Large intestine (tissue), 3 donors: ENCODE measurements at regions not wholly inside any gene's neighbourhood (a gene's known extent, or its start where the extent isn't known, plus 50 kb on each side); places are given as distances from the start of the nearest gene placed in this dataset.

ENCODE experiments used
- DNase-seq, 2 donors: peaks; one replicate each; pipeline versions ENCODE4 v3.0.0 to v3.0.0-alpha.2; 2013
- H3K27ac ChIP-seq: one replicate; pipeline ENCODE4 v1.5.1; 2013; ENCODE audit warnings: low read length
- H3K27me3 ChIP-seq: 2 replicates; pipeline ENCODE4 v1.6.1; 2013; ENCODE audit warnings: low read length; ENCODE audit not compliant: control insufficient read depth, insufficient read depth
- H3K36me3 ChIP-seq: 2 replicates; pipeline ENCODE4 v1.6.1; 2013; ENCODE audit warnings: low read length; ENCODE audit not compliant: control insufficient read depth, insufficient read depth
- H3K4me1 ChIP-seq: one replicate; pipeline ENCODE4 v1.6.1; 2013; ENCODE audit warnings: low read length; ENCODE audit not compliant: control insufficient read depth, insufficient read depth
- H3K4me3 ChIP-seq: one replicate; pipeline ENCODE4 v1.5.1; 2013; ENCODE audit warnings: low read length
- H3K9me3 ChIP-seq: one replicate; pipeline ENCODE4 v1.6.1; 2013; ENCODE audit warnings: mild to moderate bottlenecking, low read depth, low read length, moderate library complexity; ENCODE audit not compliant: control insufficient read depth
- WGBS: methylation state at CpG from one replicate; pipeline ENCODE4 v1.1.5; 2013; ENCODE audit warnings: low lambda C conversion rate; ENCODE audit not compliant: insufficient coverage; 5-methylcytosine and 5-hydroxymethylcytosine counted together

- Histone ChIP-seq H3K9me3 (peaks cover 3% of the 10 kb centered on the region), H3K27ac (peak overlapping the region; percentile 8), H3K4me3 (no peak overlapping the region), H3K4me1 (peaks cover 27% of the 10 kb centered on the region), H3K36me3 (no peaks in the 10 kb centered on the region), H3K27me3 (no peaks in the 10 kb centered on the region)
- DNase-seq, result peak; percentile 61 to 79
- no CpG with 5 or more reads among the region's 19 CpGs for WGBS
Measured at GRCh38 chr6:6749702-6750491, 161.4 kb downstream of the LY86 start.

GRCh38 chr6:6750594-6751265 lies 162.2 kb downstream of the LY86 start:
- no peaks in the 10 kb centered on the region for H3K27me3 ChIP-seq
- H3K4me1 ChIP-seq, result peaks cover 27% of the 10 kb centered on the region
- WGBS, result no CpG with 5 or more reads among the region's 10 CpGs
- peak overlapping the region; percentile 69 for H3K27ac ChIP-seq
- DNase-seq, result no peak
- no peaks in the 10 kb centered on the region for H3K9me3 ChIP-seq
- H3K36me3 ChIP-seq, result no peaks in the 10 kb centered on the region
- H3K4me3 ChIP-seq, result no peak overlapping the region

GRCh38 chr6:6751266-6751596 lies 162.7 kb downstream of the LY86 start:
- no peaks in the 10 kb centered on the region for H3K27me3 ChIP-seq
- peak in 1 of 2 donors; percentile 38 for DNase-seq
- WGBS, result no CpG with 5 or more reads among the region's 2 CpGs
- H3K4me1 ChIP-seq, result peaks cover 27% of the 10 kb centered on the region
- no peaks in the 10 kb centered on the region for H3K9me3 ChIP-seq
- no peaks in the 10 kb centered on the region for H3K36me3 ChIP-seq
- H3K27ac ChIP-seq, result peak overlapping the region; percentile 69
- H3K4me3 ChIP-seq, result no peak overlapping the region

GRCh38 chr6:6751619-6752023 lies 163.1 kb downstream of the LY86 start:
- Histone ChIP-seq H3K27ac (peak overlapping the region; percentile 69), H3K4me3 (no peak overlapping the region), H3K4me1 (peaks cover 27% of the 10 kb centered on the region), H3K27me3 (no peaks in the 10 kb centered on the region), H3K36me3 (no peaks in the 10 kb centered on the region), H3K9me3 (no peaks in the 10 kb centered on the region)
- DNase-seq, result peak; percentile 43 to 78
- WGBS, result no CpG with 5 or more reads among the region's 8 CpGs

GRCh38 chr6:6752129-6752528 lies 163.6 kb downstream of the LY86 start:
- no peak overlapping the region for H3K4me3 ChIP-seq
- no CpG with 5 or more reads among the region's 4 CpGs for WGBS
- no peaks in the 10 kb centered on the region for H3K9me3 ChIP-seq
- H3K36me3 ChIP-seq, result no peaks in the 10 kb centered on the region
- H3K27ac ChIP-seq, result peak overlapping the region; percentile 69
- peaks cover 27% of the 10 kb centered on the region for H3K4me1 ChIP-seq
- no peaks in the 10 kb centered on the region for H3K27me3 ChIP-seq
- DNase-seq, result no peak

GRCh38 chr6:6753301-6753700 lies 164.8 kb downstream of the LY86 start:
- Histone ChIP-seq H3K4me3 (no peak overlapping the region), H3K9me3 (no peaks in the 10 kb centered on the region), H3K27ac (peak overlapping the region; percentile 26), H3K4me1 (peaks cover 29% of the 10 kb centered on the region), H3K36me3 (no peaks in the 10 kb centered on the region), H3K27me3 (no peaks in the 10 kb centered on the region)
- DNase-seq, result peak; percentile 21 to 50
- WGBS, result no CpG with 5 or more reads among the region's 8 CpGs

GRCh38 chr6:6756526-6756925 lies 168.0 kb downstream of the LY86 start:
- no CpG with 5 or more reads among the region's 3 CpGs for WGBS
- no peak overlapping the region for H3K4me3 ChIP-seq
- H3K36me3 ChIP-seq, result no peaks in the 10 kb centered on the region
- no peaks in the 10 kb centered on the region for H3K27me3 ChIP-seq
- H3K9me3 ChIP-seq, result no peaks in the 10 kb centered on the region
- H3K27ac ChIP-seq, result no peak overlapping the region
- peaks cover 16% of the 10 kb centered on the region for H3K4me1 ChIP-seq
- DNase-seq, result no peak

GRCh38 chr6:6758546-6758914 lies 170.0 kb downstream of the LY86 start:
- WGBS, result no CpG with 5 or more reads among the region's 3 CpGs

GRCh38 chr6:6758915-6759654 lies 170.6 kb downstream of the LY86 start:
- Histone ChIP-seq H3K9me3 (peaks cover 3% of the 10 kb centered on the region), H3K27ac (peak overlapping the region; percentile 8), H3K27me3 (no peaks in the 10 kb centered on the region), H3K4me3 (no peak overlapping the region), H3K36me3 (no peaks in the 10 kb centered on the region), H3K4me1 (peaks cover 8% of the 10 kb centered on the region)
- peak; percentile 50 to 63 for DNase-seq
- WGBS, result no CpG with 5 or more reads among the region's 22 CpGs

More at GRCh38 chr6:6758546-6758914, 170.0 kb downstream of the LY86 start:
- Histone ChIP-seq H3K4me3 (no peak overlapping the region), H3K9me3 (peaks cover 3% of the 10 kb centered on the region), H3K4me1 (peaks cover 8% of the 10 kb centered on the region), H3K36me3 (no peaks in the 10 kb centered on the region), H3K27ac (no peak overlapping the region), H3K27me3 (no peaks in the 10 kb centered on the region)
- DNase-seq, result no peak

GRCh38 chr6:6760002-6760401 lies 171.5 kb downstream of the LY86 start:
- no peaks in the 10 kb centered on the region for H3K27me3 ChIP-seq
- no peak overlapping the region for H3K27ac ChIP-seq
- WGBS, result no CpG with 5 or more reads among the region's 3 CpGs
- DNase-seq, result no peak
- no peak overlapping the region for H3K4me3 ChIP-seq
- H3K9me3 ChIP-seq, result peaks cover 3% of the 10 kb centered on the region
- no peaks in the 10 kb centered on the region for H3K36me3 ChIP-seq
- H3K4me1 ChIP-seq, result peaks cover 8% of the 10 kb centered on the region
